NB4 (cell line): ENCODE measurements at regions not wholly inside any gene's neighbourhood (a gene's known extent, or its start where the extent isn't known, plus 50 kb on each side); places are given as distances from the start of the nearest gene placed in this dataset.

ENCODE experiments used
- DNase-seq: peaks from one replicate; pipeline ENCODE4 v3.0.0; 2010; ENCODE audit warnings: low read depth
- H3K4me3 ChIP-seq: one replicate; pipeline ENCODE4 v1.5.1; 2011; ENCODE audit warnings: mild to moderate bottlenecking, low read depth, low read length, moderate library complexity
- CTCF ChIP-seq: IDR thresholded peaks from one replicate; pipeline ENCODE4 v1.5.1; 2012; ENCODE audit warnings: low read depth, low read length
- MAX ChIP-seq: IDR thresholded peaks from 2 replicates; pipeline ENCODE4 v1.6.1; 2011; ENCODE audit warnings: low read depth, low read length
- MYC ChIP-seq: IDR thresholded peaks from 2 replicates; pipeline ENCODE4 v1.6.1; 2011; ENCODE audit warnings: low read depth, low read length
- POLR2A ChIP-seq: IDR thresholded peaks from 2 replicates; pipeline ENCODE4 v1.6.1; 2011; ENCODE audit warnings: mild to moderate bottlenecking; ENCODE audit not compliant: insufficient read length; ENCODE audit errors: extremely low read depth

GRCh38 chr2:207238831-207239701 is 73.3 kb upstream of the KLF7 start:
- TF ChIP-seq MAX (peak; percentile 35; the same call in 1 of the 2 replicates), MYC (0 out of 2 replicates have a peak, but pooled peaks have one; percentile 24), POLR2A (no peak)
- peak overlapping the region; percentile 43 for H3K4me3 ChIP-seq
- peak; percentile 98 for DNase-seq

- TF ChIP-seq POLR2A, result no peak
- no peak for TF ChIP-seq MAX
- no peak for TF ChIP-seq CTCF
- no peak for TF ChIP-seq MYC
- peak overlapping the region; percentile 43 for H3K4me3 ChIP-seq
- DNase-seq, result no peak
Measured at GRCh38 chr2:207239754-207240494, 74.2 kb upstream of the KLF7 start.

GRCh38 chr2:207240649-207241048 is 74.9 kb upstream of the KLF7 start:
- H3K4me3 ChIP-seq, result no peak overlapping the region
- DNase-seq, result peak; percentile 77
- TF ChIP-seq POLR2A, result no peak
- no peak for TF ChIP-seq MYC
- TF ChIP-seq CTCF, result no peak
- TF ChIP-seq MAX, result no peak

- DNase-seq, result peak; percentile 32
- no peak for TF ChIP-seq MAX
- TF ChIP-seq POLR2A, result no peak
- TF ChIP-seq CTCF, result no peak
- TF ChIP-seq MYC, result no peak
- H3K4me3 ChIP-seq, result no peak overlapping the region
Measured at GRCh38 chr2:207241198-207241597, 75.5 kb upstream of the KLF7 start.

- DNase-seq, result no peak
- TF ChIP-seq MAX (no peak), MYC (no peak), CTCF (no peak), POLR2A (no peak)
- H3K4me3 ChIP-seq, result no peak overlapping the region
Measured at GRCh38 chr2:207243601-207244000, 77.9 kb upstream of the KLF7 start.
